HepG2 (cell line): ENCODE measurements at regions not wholly inside any gene's neighbourhood (a gene's known extent, or its start where the extent isn't known, plus 50 kb on each side); places are given as distances from the start of the nearest gene placed in this dataset.

Experiments used
- AHR ChIP-seq: IDR thresholded peaks from 2 replicates; pipeline ENCODE4 v1.6.1; 2018; ENCODE audit warnings: missing genetic modification reagents, missing compliant biosample characterization
- ARHGAP35 ChIP-seq: sonication (generic); formaldehyde crosslinking; IDR thresholded peaks from 2 replicates; pipeline ENCODE4 v1.9.0; 2022; ENCODE audit warnings: mild to moderate bottlenecking, inconsistent platforms, moderate library complexity, missing genetic modification reagents, borderline replicate concordance
- HOXD1 ChIP-seq: sonication (generic); formaldehyde crosslinking; IDR thresholded peaks from 2 replicates; pipeline ENCODE4 v1.5.0; 2020; ENCODE audit warnings: missing genetic modification reagents
- NR2F6 ChIP-seq, 2 experiments: IDR thresholded peaks; 2 replicates each; pipeline ENCODE4 v1.6.1; 2016; ENCODE audit warnings: antibody characterized with exemption in 1 of 2, mild to moderate bottlenecking in 1 of 2
- PPARG ChIP-seq: conservative IDR thresholded peaks from 2 replicates; pipeline ENCODE4 v1.6.1; 2016; ENCODE audit warnings: missing biosample characterization, missing genetic modification reagents
- TAF15 ChIP-seq: fragments of 200-400 bp; formaldehyde crosslinking; IDR thresholded peaks from one replicate; pipeline ENCODE4 v1.6.1; 2018; ENCODE audit warnings: mild to moderate bottlenecking, low read depth, low read length; ENCODE audit not compliant: poor library complexity, severe bottlenecking
- ZNF432 ChIP-seq: sonication (generic); formaldehyde crosslinking; IDR thresholded peaks from 2 replicates; pipeline ENCODE4 v1.5.0; 2020; ENCODE audit warnings: missing genetic modification reagents, mild to moderate bottlenecking, borderline replicate concordance
- ZUFSP ChIP-seq: sonication (generic); formaldehyde crosslinking; IDR thresholded peaks from 2 replicates; pipeline ENCODE4 v1.9.0; 2021; ENCODE audit warnings: missing genetic modification reagents, mild to moderate bottlenecking, borderline replicate concordance
- TF ChIP-seq, protein P1 (sequence below): IDR thresholded peaks from 2 replicates; pipeline ENCODE4 v1.6.1; 2016; ENCODE audit warnings: low read depth, missing genetic modification reagents, missing compliant biosample characterization
- TF ChIP-seq, protein P2 (sequence below): sonication (generic); formaldehyde crosslinking; IDR thresholded peaks from 2 replicates; pipeline ENCODE4 v1.5.1; 2020; ENCODE audit warnings: missing genetic modification reagents, mild to moderate bottlenecking, borderline replicate concordance
- TF ChIP-seq, protein P3 (sequence below), 2 experiments: fragments of 450-650 bp in 1 of 2; sonication (generic) in 1 of 2; formaldehyde crosslinking in 1 of 2; IDR thresholded peaks; 2 replicates each; pipeline versions ENCODE4 v1.6.1 to v1.8.0; 2016 to 2022; ENCODE audit warnings: antibody characterized with exemption in 1 of 2, mild to moderate bottlenecking in 1 of 2, missing genetic modification reagents in 1 of 2

GRCh38 chr16:64011650-64012049, 1110.2 kb downstream of the CDH11 start (continued):
- TF ChIP-seq, protein P1, sequence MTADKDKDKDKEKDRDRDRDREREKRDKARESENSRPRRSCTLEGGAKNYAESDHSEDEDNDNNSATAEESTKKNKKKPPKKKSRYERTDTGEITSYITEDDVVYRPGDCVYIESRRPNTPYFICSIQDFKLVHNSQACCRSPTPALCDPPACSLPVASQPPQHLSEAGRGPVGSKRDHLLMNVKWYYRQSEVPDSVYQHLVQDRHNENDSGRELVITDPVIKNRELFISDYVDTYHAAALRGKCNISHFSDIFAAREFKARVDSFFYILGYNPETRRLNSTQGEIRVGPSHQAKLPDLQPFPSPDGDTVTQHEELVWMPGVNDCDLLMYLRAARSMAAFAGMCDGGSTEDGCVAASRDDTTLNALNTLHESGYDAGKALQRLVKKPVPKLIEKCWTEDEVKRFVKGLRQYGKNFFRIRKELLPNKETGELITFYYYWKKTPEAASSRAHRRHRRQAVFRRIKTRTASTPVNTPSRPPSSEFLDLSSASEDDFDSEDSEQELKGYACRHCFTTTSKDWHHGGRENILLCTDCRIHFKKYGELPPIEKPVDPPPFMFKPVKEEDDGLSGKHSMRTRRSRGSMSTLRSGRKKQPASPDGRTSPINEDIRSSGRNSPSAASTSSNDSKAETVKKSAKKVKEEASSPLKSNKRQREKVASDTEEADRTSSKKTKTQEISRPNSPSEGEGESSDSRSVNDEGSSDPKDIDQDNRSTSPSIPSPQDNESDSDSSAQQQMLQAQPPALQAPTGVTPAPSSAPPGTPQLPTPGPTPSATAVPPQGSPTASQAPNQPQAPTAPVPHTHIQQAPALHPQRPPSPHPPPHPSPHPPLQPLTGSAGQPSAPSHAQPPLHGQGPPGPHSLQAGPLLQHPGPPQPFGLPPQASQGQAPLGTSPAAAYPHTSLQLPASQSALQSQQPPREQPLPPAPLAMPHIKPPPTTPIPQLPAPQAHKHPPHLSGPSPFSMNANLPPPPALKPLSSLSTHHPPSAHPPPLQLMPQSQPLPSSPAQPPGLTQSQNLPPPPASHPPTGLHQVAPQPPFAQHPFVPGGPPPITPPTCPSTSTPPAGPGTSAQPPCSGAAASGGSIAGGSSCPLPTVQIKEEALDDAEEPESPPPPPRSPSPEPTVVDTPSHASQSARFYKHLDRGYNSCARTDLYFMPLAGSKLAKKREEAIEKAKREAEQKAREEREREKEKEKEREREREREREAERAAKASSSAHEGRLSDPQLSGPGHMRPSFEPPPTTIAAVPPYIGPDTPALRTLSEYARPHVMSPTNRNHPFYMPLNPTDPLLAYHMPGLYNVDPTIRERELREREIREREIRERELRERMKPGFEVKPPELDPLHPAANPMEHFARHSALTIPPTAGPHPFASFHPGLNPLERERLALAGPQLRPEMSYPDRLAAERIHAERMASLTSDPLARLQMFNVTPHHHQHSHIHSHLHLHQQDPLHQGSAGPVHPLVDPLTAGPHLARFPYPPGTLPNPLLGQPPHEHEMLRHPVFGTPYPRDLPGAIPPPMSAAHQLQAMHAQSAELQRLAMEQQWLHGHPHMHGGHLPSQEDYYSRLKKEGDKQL (CRISPR knock-in tag): no peak
- TF ChIP-seq, protein P2, sequence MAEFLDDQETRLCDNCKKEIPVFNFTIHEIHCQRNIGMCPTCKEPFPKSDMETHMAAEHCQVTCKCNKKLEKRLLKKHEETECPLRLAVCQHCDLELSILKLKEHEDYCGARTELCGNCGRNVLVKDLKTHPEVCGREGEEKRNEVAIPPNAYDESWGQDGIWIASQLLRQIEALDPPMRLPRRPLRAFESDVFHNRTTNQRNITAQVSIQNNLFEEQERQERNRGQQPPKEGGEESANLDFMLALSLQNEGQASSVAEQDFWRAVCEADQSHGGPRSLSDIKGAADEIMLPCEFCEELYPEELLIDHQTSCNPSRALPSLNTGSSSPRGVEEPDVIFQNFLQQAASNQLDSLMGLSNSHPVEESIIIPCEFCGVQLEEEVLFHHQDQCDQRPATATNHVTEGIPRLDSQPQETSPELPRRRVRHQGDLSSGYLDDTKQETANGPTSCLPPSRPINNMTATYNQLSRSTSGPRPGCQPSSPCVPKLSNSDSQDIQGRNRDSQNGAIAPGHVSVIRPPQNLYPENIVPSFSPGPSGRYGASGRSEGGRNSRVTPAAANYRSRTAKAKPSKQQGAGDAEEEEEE: no peak
- TF ChIP-seq, protein P3, sequence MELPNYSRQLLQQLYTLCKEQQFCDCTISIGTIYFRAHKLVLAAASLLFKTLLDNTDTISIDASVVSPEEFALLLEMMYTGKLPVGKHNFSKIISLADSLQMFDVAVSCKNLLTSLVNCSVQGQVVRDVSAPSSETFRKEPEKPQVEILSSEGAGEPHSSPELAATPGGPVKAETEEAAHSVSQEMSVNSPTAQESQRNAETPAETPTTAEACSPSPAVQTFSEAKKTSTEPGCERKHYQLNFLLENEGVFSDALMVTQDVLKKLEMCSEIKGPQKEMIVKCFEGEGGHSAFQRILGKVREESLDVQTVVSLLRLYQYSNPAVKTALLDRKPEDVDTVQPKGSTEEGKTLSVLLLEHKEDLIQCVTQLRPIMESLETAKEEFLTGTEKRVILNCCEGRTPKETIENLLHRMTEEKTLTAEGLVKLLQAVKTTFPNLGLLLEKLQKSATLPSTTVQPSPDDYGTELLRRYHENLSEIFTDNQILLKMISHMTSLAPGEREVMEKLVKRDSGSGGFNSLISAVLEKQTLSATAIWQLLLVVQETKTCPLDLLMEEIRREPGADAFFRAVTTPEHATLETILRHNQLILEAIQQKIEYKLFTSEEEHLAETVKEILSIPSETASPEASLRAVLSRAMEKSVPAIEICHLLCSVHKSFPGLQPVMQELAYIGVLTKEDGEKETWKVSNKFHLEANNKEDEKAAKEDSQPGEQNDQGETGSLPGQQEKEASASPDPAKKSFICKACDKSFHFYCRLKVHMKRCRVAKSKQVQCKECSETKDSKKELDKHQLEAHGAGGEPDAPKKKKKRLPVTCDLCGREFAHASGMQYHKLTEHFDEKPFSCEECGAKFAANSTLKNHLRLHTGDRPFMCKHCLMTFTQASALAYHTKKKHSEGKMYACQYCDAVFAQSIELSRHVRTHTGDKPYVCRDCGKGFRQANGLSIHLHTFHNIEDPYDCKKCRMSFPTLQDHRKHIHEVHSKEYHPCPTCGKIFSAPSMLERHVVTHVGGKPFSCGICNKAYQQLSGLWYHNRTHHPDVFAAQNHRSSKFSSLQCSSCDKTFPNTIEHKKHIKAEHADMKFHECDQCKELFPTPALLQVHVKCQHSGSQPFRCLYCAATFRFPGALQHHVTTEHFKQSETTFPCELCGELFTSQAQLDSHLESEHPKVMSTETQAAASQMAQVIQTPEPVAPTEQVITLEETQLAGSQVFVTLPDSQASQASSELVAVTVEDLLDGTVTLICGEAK (IDR thresholded peaks at IDR 0.05): no peak
- TF ChIP-seq, protein P3 (CRISPR knock-in tag; IDR thresholded peaks at IDR 0.05): no peak
- TF ChIP-seq ZNF432 (CRISPR knock-in tag) (no peak), PPARG (CRISPR knock-in tag) (no peak), TAF15 (no peak), AHR (CRISPR knock-in tag) (no peak), NR2F6 (IDR thresholded peaks at IDR 0.05) (no peak), NR2F6 (CRISPR knock-in tag; IDR thresholded peaks at IDR 0.05) (no peak), ZUFSP (CRISPR knock-in tag) (no peak), ARHGAP35 (CRISPR knock-in tag) (no peak), HOXD1 (CRISPR knock-in tag) (no peak)
